ENCODE measurements at regions not wholly inside any gene's neighbourhood (a gene's known extent, or its start where the extent isn't known, plus 50 kb on each side); places are given as distances from the start of the nearest gene placed in this dataset.
"Not testable (repeated sequence)": the region's sequence is repeated elsewhere in the genome, so short reads cannot be mapped to it uniquely, and the experiment has no call there.

GRCh38 chr3:152593242-152593641 lies 241.7 kb upstream of the P2RY1 start:
- no peak overlapping the region for H3K27ac ChIP-seq
- H3K4me3 ChIP-seq: no peak overlapping the region
- no peaks in the 10 kb centered on the region for H3K27me3 ChIP-seq
- DNase-seq (no peak), ATAC-seq (no peak)
- intact Hi-C loops (cut with DNase I): no loop called here
- H3K36me3 ChIP-seq (replicated peaks in 1 of 2; ENCODE audit: insufficient read depth in 1 of 2, low read depth in 2 of 2): no peaks in the 10 kb centered on the region
- H3K4me1 ChIP-seq: peaks cover 14% of the 10 kb centered on the region
- H3K9me3 ChIP-seq: no peaks in the 10 kb centered on the region
- TF ChIP-seq CTCF (IDR thresholded peaks at IDR 0.05): no peak

GRCh38 chr3:152595975-152596821 lies 238.7 kb upstream of the P2RY1 start:
- H3K9me3 ChIP-seq: no peaks in the 10 kb centered on the region
- TF ChIP-seq POLR2A (IDR thresholded peaks at IDR 0.05) (no peak), CTCF (IDR thresholded peaks at IDR 0.05) (no peak)
- H3K27ac ChIP-seq: peak overlapping the region; percentile 24 to 59 (median 57)

GRCh38 chr3:152596832-152597231 lies 238.1 kb upstream of the P2RY1 start:
- intact Hi-C loops (cut with DNase I); H3K9me3 ChIP-seq; H3K27me3 ChIP-seq; ATAC-seq; H3K4me3 ChIP-seq; DNase-seq; H3K36me3 ChIP-seq (replicated peaks in 1 of 2; ENCODE audit: insufficient read depth in 1 of 2, low read depth in 2 of 2): not testable (repeated sequence)
- Histone ChIP-seq H3K4me1 (peaks cover 14% of the 10 kb centered on the region), H3K27ac (peak overlapping the region in 3 of 4 donors; percentile 56 to 59 (median 58))
- 91 to 100% methylated on average over 1 of the region's 1 CpG for WGBS, 2 donors

More at GRCh38 chr3:152595975-152596821, 238.7 kb upstream of the P2RY1 start:
- no peak overlapping the region for H3K4me3 ChIP-seq
- peaks cover 14% of the 10 kb centered on the region for H3K4me1 ChIP-seq
- intact Hi-C loops (cut with DNase I): no loop called here
- no peaks in the 10 kb centered on the region for H3K27me3 ChIP-seq
- WGBS, 2 donors: 19 to 35% methylated on average over 4 of the region's 4 CpGs
- ATAC-seq (peak; percentile 91), DNase-seq (peak; percentile 16 to 57 (median 34))
- no peaks in the 10 kb centered on the region for H3K36me3 ChIP-seq (replicated peaks in 1 of 2; ENCODE audit: insufficient read depth in 1 of 2, low read depth in 2 of 2)

GRCh38 chr3:152606146-152606545 lies 228.8 kb upstream of the P2RY1 start:
- 68 to 72% methylated on average over 7 of the region's 7 CpGs for WGBS, 2 donors
- Histone ChIP-seq H3K27ac (no peak overlapping the region), H3K4me3 (no peak overlapping the region), H3K27me3 (peaks cover 0 to 2% of the 10 kb centered on the region in 2 donors), H3K4me1 (no peaks in the 10 kb centered on the region), H3K9me3 (no peaks in the 10 kb centered on the region), H3K36me3 (replicated peaks in 1 of 2; ENCODE audit: insufficient read depth in 1 of 2, low read depth in 2 of 2) (no peaks in the 10 kb centered on the region)
- TF ChIP-seq CTCF (IDR thresholded peaks at IDR 0.05) (no peak), POLR2A (IDR thresholded peaks at IDR 0.05) (no peak)
- ATAC-seq: no peak
- DNase-seq: no peak
- intact Hi-C loops (cut with DNase I): no loop called here

- no peak for ATAC-seq
- TF ChIP-seq CTCF (IDR thresholded peaks at IDR 0.05) (no peak), POLR2A (IDR thresholded peaks at IDR 0.05) (no peak)
- no peaks in the 10 kb centered on the region for H3K36me3 ChIP-seq (replicated peaks in 1 of 2; ENCODE audit: insufficient read depth in 1 of 2, low read depth in 2 of 2)
- H3K27me3 ChIP-seq: peaks cover 0 to 2% of the 10 kb centered on the region in 2 donors
- no peaks in the 10 kb centered on the region for H3K4me1 ChIP-seq
- intact Hi-C loops (cut with DNase I): no loop called here
- WGBS, 2 donors: 87 to 89% methylated on average over 1 of the region's 1 CpG
- no peak overlapping the region for H3K4me3 ChIP-seq
- no peaks in the 10 kb centered on the region for H3K9me3 ChIP-seq
- no peak overlapping the region for H3K27ac ChIP-seq
- no peak for DNase-seq
Observed at GRCh38 chr3:152607179-152607578, 227.8 kb upstream of the P2RY1 start.

Data from body of pancreas (tissue), 4 donors.